ENCODE measurements at regions not wholly inside any gene's neighbourhood (a gene's known extent, or its start where the extent isn't known, plus 50 kb on each side); places are given as distances from the start of the nearest gene placed in this dataset.

GRCh38 chr6:49370518-49370917 lies 92.5 kb downstream of the MMUT start:
- WGBS, 2 donors, result 46 to 52% methylated on average over 2 of the region's 2 CpGs
- Histone ChIP-seq H3K4me3 (no peak overlapping the region), H3K36me3 (no peaks in the 10 kb centered on the region), H3K27ac (no peak overlapping the region), H3K4me1 (no peaks in the 10 kb centered on the region), H3K9me3 (peaks cover 0 to 13% (median 0%) of the 10 kb centered on the region in 4 donors), H3K27me3 (no peaks in the 10 kb centered on the region)
- no peak for DNase-seq
- TF ChIP-seq POLR2A (IDR thresholded peaks at IDR 0.05) (no peak), CTCF (IDR thresholded peaks at IDR 0.05) (no peak), POLR2AphosphoS5 (IDR thresholded peaks at IDR 0.05) (no peak), EP300 (IDR thresholded peaks at IDR 0.05) (no peak)
- no peak for ATAC-seq (ENCODE audit: low FRiP score in 2 of 2)

- Histone ChIP-seq H3K9me3 (peaks cover 0 to 13% (median 0%) of the 10 kb centered on the region in 4 donors), H3K4me3 (no peak overlapping the region), H3K27ac (no peak overlapping the region), H3K27me3 (no peaks in the 10 kb centered on the region), H3K4me1 (no peaks in the 10 kb centered on the region), H3K36me3 (no peaks in the 10 kb centered on the region)
- 94% methylated on average over 2 of the region's 2 CpGs; no CpG with 5 or more reads in 1 of the 2 donors for WGBS, 2 donors
- ATAC-seq (ENCODE audit: low FRiP score in 2 of 2), result no peak
- no peak for TF ChIP-seq POLR2A (IDR thresholded peaks at IDR 0.05)
- no peak for TF ChIP-seq POLR2AphosphoS5 (IDR thresholded peaks at IDR 0.05)
- TF ChIP-seq CTCF (IDR thresholded peaks at IDR 0.05), result no peak
- no peak for TF ChIP-seq EP300 (IDR thresholded peaks at IDR 0.05)
- DNase-seq, result no peak
Observed at GRCh38 chr6:49366539-49366938, 96.5 kb downstream of the MMUT start.

- H3K4me1 ChIP-seq, result no peaks in the 10 kb centered on the region
- no peaks in the 10 kb centered on the region for H3K36me3 ChIP-seq
- no peak overlapping the region for H3K4me3 ChIP-seq
- H3K9me3 ChIP-seq, result no peaks in the 10 kb centered on the region
- 91 to 95% methylated on average over 7 of the region's 7 CpGs for WGBS, 2 donors
- no peak overlapping the region for H3K27ac ChIP-seq
- no peak for DNase-seq
- TF ChIP-seq POLR2A (IDR thresholded peaks at IDR 0.05), result no peak
- TF ChIP-seq POLR2AphosphoS5 (IDR thresholded peaks at IDR 0.05), result no peak
- TF ChIP-seq EP300 (IDR thresholded peaks at IDR 0.05), result no peak
- TF ChIP-seq CTCF (IDR thresholded peaks at IDR 0.05), result no peak
- no peak for ATAC-seq (ENCODE audit: low FRiP score in 2 of 2)
- H3K27me3 ChIP-seq, result no peaks in the 10 kb centered on the region
Observed at GRCh38 chr6:49348561-49348960, 114.5 kb downstream of the MMUT start.

GRCh38 chr6:49342410-49342809 lies 120.6 kb downstream of the MMUT start:
- ATAC-seq (ENCODE audit: low FRiP score in 2 of 2) (no peak), DNase-seq (no peak)
- Histone ChIP-seq H3K4me3 (no peak overlapping the region), H3K4me1 (no peaks in the 10 kb centered on the region), H3K36me3 (no peaks in the 10 kb centered on the region), H3K27ac (no peak overlapping the region), H3K27me3 (no peaks in the 10 kb centered on the region), H3K9me3 (no peaks in the 10 kb centered on the region)
- 70 to 75% methylated on average over 6 of the region's 6 CpGs for WGBS, 2 donors
- TF ChIP-seq POLR2AphosphoS5 (IDR thresholded peaks at IDR 0.05) (no peak), POLR2A (IDR thresholded peaks at IDR 0.05) (no peak), CTCF (IDR thresholded peaks at IDR 0.05) (no peak), EP300 (IDR thresholded peaks at IDR 0.05) (no peak)

GRCh38 chr6:49341869-49342268 lies 121.2 kb downstream of the MMUT start:
- no peaks in the 10 kb centered on the region for H3K27me3 ChIP-seq
- H3K9me3 ChIP-seq, result no peaks in the 10 kb centered on the region
- no peak for DNase-seq
- no peak overlapping the region for H3K27ac ChIP-seq
- TF ChIP-seq POLR2AphosphoS5 (IDR thresholded peaks at IDR 0.05) (no peak), POLR2A (IDR thresholded peaks at IDR 0.05) (no peak), CTCF (IDR thresholded peaks at IDR 0.05) (no peak), EP300 (IDR thresholded peaks at IDR 0.05) (no peak)
- no peaks in the 10 kb centered on the region for H3K36me3 ChIP-seq
- 77 to 89% methylated on average over 3 of the region's 3 CpGs for WGBS, 2 donors
- ATAC-seq (ENCODE audit: low FRiP score in 2 of 2), result no peak
- no peaks in the 10 kb centered on the region for H3K4me1 ChIP-seq
- no peak overlapping the region for H3K4me3 ChIP-seq
